ENCODE measurements at regions not wholly inside any gene's neighbourhood (a gene's known extent, or its start where the extent isn't known, plus 50 kb on each side); places are given as distances from the start of the nearest gene placed in this dataset.

DNA sequence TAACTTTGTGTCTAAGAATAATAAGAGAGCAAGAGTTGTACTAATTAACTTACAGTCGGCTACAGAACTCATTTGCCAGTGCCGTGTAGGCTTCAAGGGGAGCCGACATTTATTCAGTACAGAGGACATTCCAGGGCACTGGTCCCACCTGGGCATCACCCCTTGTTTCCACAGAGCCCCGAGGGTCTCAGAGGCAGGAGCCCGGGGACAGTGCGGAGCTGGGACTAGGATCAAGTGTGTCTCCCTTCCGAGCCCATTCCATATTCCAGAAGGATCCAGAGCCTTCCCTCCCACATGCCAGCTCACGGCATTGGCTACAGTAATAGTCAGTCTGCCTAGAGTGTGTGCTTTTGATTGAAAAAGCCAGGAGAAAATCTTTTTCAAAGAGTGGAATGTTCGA is 71.5 kb upstream of the CTDP1 start:
- DNase-seq (ENCODE audit: low read depth, low spot score) (no peak), FAIRE-seq (no peak)
- no peaks in the 10 kb centered on the region for H3K9me3 ChIP-seq (ENCODE audit: control insufficient read depth, low read depth, low read length)
- no peaks in the 10 kb centered on the region for H3K79me2 ChIP-seq (ENCODE audit: control insufficient read depth, insufficient read depth, low read length)
- no peak overlapping the region for H3K9ac ChIP-seq (ENCODE audit: control insufficient read depth, extremely low read depth, insufficient read depth, low read length)
- no peak overlapping the region for H2AFZ ChIP-seq (ENCODE audit: control insufficient read depth, low read length)
- H4K20me1 ChIP-seq (ENCODE audit: control insufficient read depth, extremely low read depth, insufficient read depth, low read length) = no peaks in the 10 kb centered on the region
- no peaks in the 10 kb centered on the region for H3K4me1 ChIP-seq (ENCODE audit: control insufficient read depth, extremely low read depth, insufficient read depth, low read length)
- dilution Hi-C loops (cut with MboI; ENCODE audit: extremely low pct_ligation_motif_present, low sequenced_read_pairs) = no loop called here
- no peaks in the 10 kb centered on the region for H3K9me1 ChIP-seq (ENCODE audit: control insufficient read depth, extremely low read depth, insufficient read depth, low read length)
- no peak overlapping the region for H3K4me2 ChIP-seq (ENCODE audit: control insufficient read depth, extremely low read depth, insufficient read depth, low read depth, low read length)
- no peak overlapping the region for H3K4me3 ChIP-seq (ENCODE audit: control insufficient read depth in 2 of 3, extremely low read depth in 1 of 3, insufficient read depth in 2 of 3, low read depth in 1 of 3, low read length in 3 of 3)
- H3K27me3 ChIP-seq (ENCODE audit: control insufficient read depth, extremely low read depth, insufficient read depth, low read length) = no peaks in the 10 kb centered on the region
- no peak for TF ChIP-seq EZH2 (IDR thresholded peaks at IDR 0.05; ENCODE audit: low read length)
- TF ChIP-seq, protein P1, sequence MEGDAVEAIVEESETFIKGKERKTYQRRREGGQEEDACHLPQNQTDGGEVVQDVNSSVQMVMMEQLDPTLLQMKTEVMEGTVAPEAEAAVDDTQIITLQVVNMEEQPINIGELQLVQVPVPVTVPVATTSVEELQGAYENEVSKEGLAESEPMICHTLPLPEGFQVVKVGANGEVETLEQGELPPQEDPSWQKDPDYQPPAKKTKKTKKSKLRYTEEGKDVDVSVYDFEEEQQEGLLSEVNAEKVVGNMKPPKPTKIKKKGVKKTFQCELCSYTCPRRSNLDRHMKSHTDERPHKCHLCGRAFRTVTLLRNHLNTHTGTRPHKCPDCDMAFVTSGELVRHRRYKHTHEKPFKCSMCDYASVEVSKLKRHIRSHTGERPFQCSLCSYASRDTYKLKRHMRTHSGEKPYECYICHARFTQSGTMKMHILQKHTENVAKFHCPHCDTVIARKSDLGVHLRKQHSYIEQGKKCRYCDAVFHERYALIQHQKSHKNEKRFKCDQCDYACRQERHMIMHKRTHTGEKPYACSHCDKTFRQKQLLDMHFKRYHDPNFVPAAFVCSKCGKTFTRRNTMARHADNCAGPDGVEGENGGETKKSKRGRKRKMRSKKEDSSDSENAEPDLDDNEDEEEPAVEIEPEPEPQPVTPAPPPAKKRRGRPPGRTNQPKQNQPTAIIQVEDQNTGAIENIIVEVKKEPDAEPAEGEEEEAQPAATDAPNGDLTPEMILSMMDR (optimal IDR thresholded peaks at IDR 0.05 in 1 of 3, IDR thresholded peaks at IDR 0.05 in 1 of 3, conservative IDR thresholded peaks at IDR 0.05 in 1 of 3; ENCODE audit: extremely low read depth in 1 of 3, insufficient read depth in 2 of 3, low read length in 3 of 3) = no peak
- H3K36me3 ChIP-seq (ENCODE audit: control insufficient read depth in 2 of 2, extremely low read depth in 1 of 2, insufficient read depth in 2 of 2, low read length in 2 of 2) = no peaks in the 10 kb centered on the region
- no peak overlapping the region for H3K27ac ChIP-seq (ENCODE audit: control insufficient read depth, insufficient read depth, low read length)

DNA sequence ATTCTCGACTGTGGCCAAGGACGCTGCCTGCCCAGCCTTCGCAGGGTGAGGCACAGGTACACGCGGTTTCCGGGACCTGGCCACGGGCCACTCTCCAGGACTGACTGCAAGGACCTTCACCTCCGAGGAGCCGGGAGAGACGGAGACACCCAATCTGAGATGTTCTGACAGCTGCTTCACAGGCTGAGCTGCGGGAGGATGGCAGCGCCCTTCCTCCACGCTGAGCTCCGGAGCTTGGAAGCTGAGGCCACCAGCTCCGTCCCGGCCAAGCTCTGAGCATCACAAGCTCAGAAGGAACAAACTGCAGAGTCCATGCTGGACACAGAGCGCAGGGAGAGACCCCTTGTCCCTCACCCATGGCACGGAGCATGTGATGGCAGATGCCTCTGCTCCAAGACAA is 71.1 kb upstream of the CTDP1 start:
- no peak for FAIRE-seq
- TF ChIP-seq EZH2 (IDR thresholded peaks at IDR 0.05; ENCODE audit: low read length) = no peak
- TF ChIP-seq, protein P1 (optimal IDR thresholded peaks at IDR 0.05 in 1 of 3, IDR thresholded peaks at IDR 0.05 in 1 of 3, conservative IDR thresholded peaks at IDR 0.05 in 1 of 3; ENCODE audit: extremely low read depth in 1 of 3, insufficient read depth in 2 of 3, low read length in 3 of 3) = no peak

More for the DNA sequence above, 71.1 kb upstream of the CTDP1 start:
- H3K9me1 ChIP-seq (ENCODE audit: control insufficient read depth, extremely low read depth, insufficient read depth, low read length) = no peaks in the 10 kb centered on the region
- no peaks in the 10 kb centered on the region for H4K20me1 ChIP-seq (ENCODE audit: control insufficient read depth, extremely low read depth, insufficient read depth, low read length)
- H3K4me1 ChIP-seq (ENCODE audit: control insufficient read depth, extremely low read depth, insufficient read depth, low read length) = no peaks in the 10 kb centered on the region
- H3K27me3 ChIP-seq (ENCODE audit: control insufficient read depth, extremely low read depth, insufficient read depth, low read length) = no peaks in the 10 kb centered on the region
- H3K9me3 ChIP-seq (ENCODE audit: control insufficient read depth, low read depth, low read length) = no peaks in the 10 kb centered on the region
- no peak overlapping the region for H3K4me3 ChIP-seq (ENCODE audit: control insufficient read depth in 2 of 3, extremely low read depth in 1 of 3, insufficient read depth in 2 of 3, low read depth in 1 of 3, low read length in 3 of 3)
- DNase-seq (ENCODE audit: low read depth, low spot score) = no peak
- H3K9ac ChIP-seq (ENCODE audit: control insufficient read depth, extremely low read depth, insufficient read depth, low read length) = no peak overlapping the region
- no peaks in the 10 kb centered on the region for H3K79me2 ChIP-seq (ENCODE audit: control insufficient read depth, insufficient read depth, low read length)
- no peaks in the 10 kb centered on the region for H3K36me3 ChIP-seq (ENCODE audit: control insufficient read depth in 2 of 2, extremely low read depth in 1 of 2, insufficient read depth in 2 of 2, low read length in 2 of 2)
- H2AFZ ChIP-seq (ENCODE audit: control insufficient read depth, low read length) = no peak overlapping the region
- H3K27ac ChIP-seq (ENCODE audit: control insufficient read depth, insufficient read depth, low read length) = no peak overlapping the region
- no peak overlapping the region for H3K4me2 ChIP-seq (ENCODE audit: control insufficient read depth, extremely low read depth, insufficient read depth, low read depth, low read length)
- dilution Hi-C loops (cut with MboI; ENCODE audit: extremely low pct_ligation_motif_present, low sequenced_read_pairs) = no loop called here
